Right atrium auricular region (tissue), 2 donors: ENCODE measurements at regions not wholly inside any gene's neighbourhood (a gene's known extent, or its start where the extent isn't known, plus 50 kb on each side); places are given as distances from the start of the nearest gene placed in this dataset.
"Not testable (repeated sequence)": the region's sequence is repeated elsewhere in the genome, so short reads cannot be mapped to it uniquely, and the experiment has no call there.

Experiments used
- DNase-seq: peaks from one replicate; pipeline ENCODE4 v3.0.0-alpha.2; 2019; ENCODE audit warnings: low spot score
- H3K27ac ChIP-seq, 2 donors: fragments of 200-600 bp; sonication (generic); 1 replicate in 1 of 2; 2 replicates in 1 of 2; pipeline ENCODE4 v1.5.1; 2016 to 2019
- H3K27me3 ChIP-seq, 2 donors: fragments of 200-600 bp; sonication (generic); one replicate each; pipeline versions ENCODE4 v1.5.1 to v1.6.0; 2017 to 2019
- H3K36me3 ChIP-seq: fragments of 200-600 bp; sonication (generic); one replicate; pipeline ENCODE4 v1.5.1; 2016
- H3K4me1 ChIP-seq, 2 donors: fragments of 200-600 bp; sonication (generic); one replicate each; pipeline versions ENCODE4 v1.5.1 to v1.6.0; 2017 to 2019
- H3K4me3 ChIP-seq, 2 donors: fragments of 200-600 bp; sonication (generic); 1 replicate in 1 of 2; 2 replicates in 1 of 2; pipeline ENCODE4 v1.5.1; 2017 to 2019; ENCODE audit warnings: mild to moderate bottlenecking in 1 of 2, moderate library complexity in 1 of 2
- H3K9me3 ChIP-seq, 2 donors: fragments of 200-600 bp; sonication (generic); one replicate each; pipeline ENCODE4 v1.5.1; 2019
- TF ChIP-seq, protein P1 (sequence below), 2 donors: fragments of 200-600 bp; sonication (generic); IDR thresholded peaks; one replicate each; pipeline ENCODE4 v1.5.1; 2019; ENCODE audit warnings: antibody characterized with exemption in 2 of 2

DNA sequence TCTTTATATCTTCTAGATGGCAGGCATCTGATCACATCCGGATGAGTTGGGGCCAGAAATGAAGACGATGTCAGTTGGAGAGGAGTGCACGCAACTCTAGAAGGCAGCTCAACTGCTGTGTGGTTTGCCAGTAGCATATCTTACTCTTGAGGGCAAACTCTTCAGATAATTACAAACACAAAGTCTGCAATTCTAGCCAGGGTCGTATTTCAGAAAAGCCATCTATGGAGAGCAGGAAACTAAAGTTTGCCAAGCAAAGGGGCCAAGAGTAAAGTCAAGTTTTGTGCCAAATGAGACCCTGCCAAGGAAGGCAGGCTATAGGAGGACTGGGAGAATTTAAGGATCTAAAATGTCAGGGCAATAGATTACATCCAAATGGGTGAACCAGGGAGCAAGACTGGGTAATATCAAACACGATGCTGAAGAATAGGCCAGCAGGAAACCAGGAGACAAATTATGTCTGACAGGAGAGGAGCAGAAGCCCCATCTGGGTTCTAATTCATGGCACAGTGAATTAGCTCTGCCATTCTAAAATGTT, 312.5 kb upstream of the SEMA3C start:
- no peak overlapping the region for H3K4me3 ChIP-seq
- no peaks in the 10 kb centered on the region for H3K4me1 ChIP-seq
- no peaks in the 10 kb centered on the region for H3K36me3 ChIP-seq
- no peaks in the 10 kb centered on the region for H3K9me3 ChIP-seq
- H3K27me3 ChIP-seq, result no peaks in the 10 kb centered on the region
- no peak overlapping the region for H3K27ac ChIP-seq
- DNase-seq, result no peak
- TF ChIP-seq, protein P1, sequence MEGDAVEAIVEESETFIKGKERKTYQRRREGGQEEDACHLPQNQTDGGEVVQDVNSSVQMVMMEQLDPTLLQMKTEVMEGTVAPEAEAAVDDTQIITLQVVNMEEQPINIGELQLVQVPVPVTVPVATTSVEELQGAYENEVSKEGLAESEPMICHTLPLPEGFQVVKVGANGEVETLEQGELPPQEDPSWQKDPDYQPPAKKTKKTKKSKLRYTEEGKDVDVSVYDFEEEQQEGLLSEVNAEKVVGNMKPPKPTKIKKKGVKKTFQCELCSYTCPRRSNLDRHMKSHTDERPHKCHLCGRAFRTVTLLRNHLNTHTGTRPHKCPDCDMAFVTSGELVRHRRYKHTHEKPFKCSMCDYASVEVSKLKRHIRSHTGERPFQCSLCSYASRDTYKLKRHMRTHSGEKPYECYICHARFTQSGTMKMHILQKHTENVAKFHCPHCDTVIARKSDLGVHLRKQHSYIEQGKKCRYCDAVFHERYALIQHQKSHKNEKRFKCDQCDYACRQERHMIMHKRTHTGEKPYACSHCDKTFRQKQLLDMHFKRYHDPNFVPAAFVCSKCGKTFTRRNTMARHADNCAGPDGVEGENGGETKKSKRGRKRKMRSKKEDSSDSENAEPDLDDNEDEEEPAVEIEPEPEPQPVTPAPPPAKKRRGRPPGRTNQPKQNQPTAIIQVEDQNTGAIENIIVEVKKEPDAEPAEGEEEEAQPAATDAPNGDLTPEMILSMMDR (IDR thresholded peaks at IDR 0.05), result no peak

DNA sequence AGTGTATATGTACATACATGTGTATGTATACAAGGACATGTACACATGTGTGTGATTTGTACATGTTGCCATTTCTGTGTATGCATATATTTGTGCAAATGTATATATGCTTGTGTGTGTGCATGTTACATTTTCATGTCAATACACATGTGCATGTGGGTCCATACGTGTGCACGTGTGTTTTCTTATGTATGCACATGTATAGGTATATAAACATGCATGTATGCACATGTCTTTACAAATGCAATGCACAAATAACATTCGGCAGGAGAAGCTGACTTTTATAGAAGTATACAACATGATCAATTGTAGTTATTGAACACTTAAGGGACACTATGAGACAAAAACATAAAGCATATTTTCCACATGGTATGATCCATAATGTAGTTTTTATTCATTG, 307.4 kb upstream of the SEMA3C start:
- Histone ChIP-seq H3K27me3 (no peaks in the 10 kb centered on the region), H3K36me3 (no peaks in the 10 kb centered on the region), H3K9me3 (peaks cover 0 to 5% of the 10 kb centered on the region in 2 donors), H3K4me3 (no peak overlapping the region), H3K27ac (no peak overlapping the region), H3K4me1 (no peaks in the 10 kb centered on the region)
- TF ChIP-seq, protein P1 (IDR thresholded peaks at IDR 0.05), result no peak
- DNase-seq, result no peak

DNA sequence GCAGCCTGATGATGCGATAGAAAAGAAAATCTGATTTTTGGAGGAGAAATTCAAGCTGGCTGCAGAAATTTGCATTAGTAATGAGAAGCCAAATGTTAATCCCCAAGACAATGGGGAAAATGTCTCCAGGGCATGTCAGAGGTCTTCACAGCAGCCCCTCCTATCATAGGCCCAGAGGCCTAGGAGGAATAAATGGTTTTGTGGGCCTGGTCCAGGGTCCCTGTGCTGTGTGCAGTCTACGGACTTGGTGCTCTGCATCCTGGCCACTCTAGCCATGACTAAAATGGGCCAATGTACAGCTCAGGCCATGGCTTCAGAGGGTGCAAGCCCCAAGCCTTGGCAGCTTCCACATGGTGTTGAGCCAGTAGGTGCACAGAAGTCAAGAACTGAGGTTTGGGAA, 303.8 kb upstream of the SEMA3C start:
- not testable (repeated sequence) for H3K9me3 ChIP-seq, H3K4me1 ChIP-seq, H3K36me3 ChIP-seq, H3K4me3 ChIP-seq, DNase-seq, H3K27me3 ChIP-seq, H3K27ac ChIP-seq

DNA sequence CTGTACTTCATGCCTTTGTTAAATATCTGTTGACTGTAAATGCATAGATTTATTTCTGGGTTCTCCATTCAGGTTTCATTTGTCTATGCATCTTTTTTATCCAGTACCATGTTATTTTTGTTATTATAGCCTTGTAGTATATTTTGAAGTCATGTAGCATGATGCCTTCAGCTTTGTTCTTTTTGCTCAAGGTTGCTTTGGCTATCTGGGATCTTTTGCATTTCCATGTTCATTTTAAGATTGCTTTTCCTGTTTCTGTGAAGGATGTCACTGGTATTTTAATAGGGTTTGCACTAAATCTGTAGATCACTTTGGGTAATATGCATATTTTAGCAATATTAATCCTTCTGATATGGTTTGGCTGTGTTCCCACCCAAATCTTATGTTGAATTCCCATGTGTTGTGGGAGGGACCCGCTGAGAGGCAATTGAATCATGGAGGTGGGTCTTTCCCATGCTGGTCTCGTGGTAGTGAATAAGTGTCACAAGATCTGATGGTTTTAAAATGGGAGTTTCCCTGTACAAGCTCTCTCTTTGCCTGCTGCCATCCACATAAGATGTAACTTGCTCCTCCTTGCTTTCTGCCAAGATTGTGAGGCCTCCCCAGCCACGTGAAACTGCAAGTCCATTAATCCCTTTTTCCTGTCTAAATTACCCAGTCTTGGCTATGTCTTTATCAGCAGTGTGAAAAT, 302.8 kb upstream of the SEMA3C start:
- Histone ChIP-seq H3K9me3 (peaks cover 0 to 5% of the 10 kb centered on the region in 2 donors), H3K27ac (no peak overlapping the region), H3K27me3 (no peaks in the 10 kb centered on the region), H3K4me1 (no peaks in the 10 kb centered on the region), H3K4me3 (no peak overlapping the region), H3K36me3 (no peaks in the 10 kb centered on the region)
- DNase-seq, result no peak
- TF ChIP-seq, protein P1 (IDR thresholded peaks at IDR 0.05), result no peak

DNA sequence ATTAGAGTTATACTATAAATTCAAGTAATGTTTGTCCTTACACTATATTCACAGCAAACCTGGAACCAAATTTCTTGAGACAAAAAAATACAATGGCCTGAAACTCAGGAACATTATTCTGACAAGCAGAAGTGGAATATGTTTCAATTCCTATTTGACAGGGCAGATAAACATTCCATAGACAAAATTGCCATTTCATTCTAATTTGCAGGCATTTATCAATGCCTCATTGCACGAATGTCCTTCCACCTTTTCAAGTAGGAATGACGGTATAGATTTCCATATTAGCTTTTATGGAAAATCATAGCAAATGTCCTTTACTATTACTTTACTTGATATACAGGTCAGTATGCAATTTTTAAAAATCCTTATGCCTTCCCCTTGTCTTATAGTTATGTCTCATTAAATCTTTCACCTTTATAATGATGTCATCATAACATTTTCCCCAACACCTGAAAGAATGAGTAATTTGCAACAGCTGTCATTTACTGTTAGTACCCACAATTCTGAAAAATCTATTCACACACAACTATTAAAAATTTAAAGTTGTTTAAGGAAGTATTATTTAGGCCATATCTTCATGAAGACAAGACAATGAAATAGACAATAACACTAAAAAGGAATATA, 299.7 kb upstream of the SEMA3C start:
- no peaks in the 10 kb centered on the region for H3K4me1 ChIP-seq
- no peaks in the 10 kb centered on the region for H3K36me3 ChIP-seq
- H3K4me3 ChIP-seq, result no peak overlapping the region
- DNase-seq, result no peak
- no peak overlapping the region for H3K27ac ChIP-seq
- H3K27me3 ChIP-seq, result no peaks in the 10 kb centered on the region
- peaks cover 0 to under 1% of the 10 kb centered on the region in 2 donors for H3K9me3 ChIP-seq
- TF ChIP-seq, protein P1 (IDR thresholded peaks at IDR 0.05), result no peak

DNA sequence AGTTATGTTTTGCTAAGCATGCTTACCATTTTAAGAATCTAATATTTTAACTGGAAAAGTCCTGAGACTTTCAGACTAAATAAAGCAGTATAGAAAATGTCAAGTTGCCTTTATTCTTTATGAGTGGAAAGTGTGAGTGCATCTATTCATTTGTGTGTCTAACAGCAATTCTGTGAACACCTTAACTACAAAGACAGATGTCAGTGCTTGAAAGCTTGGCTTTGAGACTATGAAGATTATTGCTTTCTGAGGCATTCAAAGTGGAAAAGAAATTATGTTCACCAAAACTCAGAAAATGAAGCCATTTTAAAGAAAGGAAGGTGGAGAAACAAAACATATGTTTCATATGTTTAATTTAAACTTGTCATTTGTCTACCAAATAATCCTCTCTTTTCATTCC, 294.5 kb upstream of the SEMA3C start:
- Histone ChIP-seq H3K4me1 (no peaks in the 10 kb centered on the region), H3K9me3 (no peaks in the 10 kb centered on the region), H3K27me3 (no peaks in the 10 kb centered on the region), H3K36me3 (no peaks in the 10 kb centered on the region), H3K4me3 (no peak overlapping the region), H3K27ac (no peak overlapping the region)
- DNase-seq, result no peak
- TF ChIP-seq, protein P1 (IDR thresholded peaks at IDR 0.05), result no peak
